ENCODE measurements at regions not wholly inside any gene's neighbourhood (a gene's known extent, or its start where the extent isn't known, plus 50 kb on each side); places are given as distances from the start of the nearest gene placed in this dataset.

DNA sequence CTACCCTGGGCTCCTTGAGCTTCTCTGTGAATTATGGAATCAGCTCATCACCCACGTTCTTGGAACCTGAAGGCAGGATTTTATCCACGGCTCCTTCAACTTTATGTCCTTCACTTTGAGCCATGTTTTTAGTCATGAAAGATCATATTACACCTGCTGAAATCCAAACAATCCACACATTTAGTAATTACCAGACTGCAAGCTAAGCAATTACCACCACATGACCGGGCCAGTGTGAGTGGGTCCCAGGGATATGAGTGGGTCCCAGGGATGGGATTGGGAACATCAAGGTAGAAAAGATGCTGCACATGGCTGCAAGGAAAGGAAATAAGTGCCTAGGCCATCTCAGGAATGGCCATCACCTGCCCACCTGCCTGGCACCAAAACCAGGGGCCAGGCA lies 140.3 kb upstream of the IQSEC1 start:
- TF ChIP-seq, protein P1, sequence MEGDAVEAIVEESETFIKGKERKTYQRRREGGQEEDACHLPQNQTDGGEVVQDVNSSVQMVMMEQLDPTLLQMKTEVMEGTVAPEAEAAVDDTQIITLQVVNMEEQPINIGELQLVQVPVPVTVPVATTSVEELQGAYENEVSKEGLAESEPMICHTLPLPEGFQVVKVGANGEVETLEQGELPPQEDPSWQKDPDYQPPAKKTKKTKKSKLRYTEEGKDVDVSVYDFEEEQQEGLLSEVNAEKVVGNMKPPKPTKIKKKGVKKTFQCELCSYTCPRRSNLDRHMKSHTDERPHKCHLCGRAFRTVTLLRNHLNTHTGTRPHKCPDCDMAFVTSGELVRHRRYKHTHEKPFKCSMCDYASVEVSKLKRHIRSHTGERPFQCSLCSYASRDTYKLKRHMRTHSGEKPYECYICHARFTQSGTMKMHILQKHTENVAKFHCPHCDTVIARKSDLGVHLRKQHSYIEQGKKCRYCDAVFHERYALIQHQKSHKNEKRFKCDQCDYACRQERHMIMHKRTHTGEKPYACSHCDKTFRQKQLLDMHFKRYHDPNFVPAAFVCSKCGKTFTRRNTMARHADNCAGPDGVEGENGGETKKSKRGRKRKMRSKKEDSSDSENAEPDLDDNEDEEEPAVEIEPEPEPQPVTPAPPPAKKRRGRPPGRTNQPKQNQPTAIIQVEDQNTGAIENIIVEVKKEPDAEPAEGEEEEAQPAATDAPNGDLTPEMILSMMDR (IDR thresholded peaks at IDR 0.05; ENCODE audit: insufficient read depth, low read length, severe bottlenecking): no peak
- DNase-seq (ENCODE audit: low read depth) (no peak), FAIRE-seq (no peak)
- H3K36me3 ChIP-seq (ENCODE audit: control insufficient read depth, insufficient read depth, low read length): no peaks in the 10 kb centered on the region
- H3K4me3 ChIP-seq (ENCODE audit: low read depth, low read length): no peak overlapping the region
- H3K27me3 ChIP-seq (ENCODE audit: control insufficient read depth, insufficient read depth, low read length): no peaks in the 10 kb centered on the region

DNA sequence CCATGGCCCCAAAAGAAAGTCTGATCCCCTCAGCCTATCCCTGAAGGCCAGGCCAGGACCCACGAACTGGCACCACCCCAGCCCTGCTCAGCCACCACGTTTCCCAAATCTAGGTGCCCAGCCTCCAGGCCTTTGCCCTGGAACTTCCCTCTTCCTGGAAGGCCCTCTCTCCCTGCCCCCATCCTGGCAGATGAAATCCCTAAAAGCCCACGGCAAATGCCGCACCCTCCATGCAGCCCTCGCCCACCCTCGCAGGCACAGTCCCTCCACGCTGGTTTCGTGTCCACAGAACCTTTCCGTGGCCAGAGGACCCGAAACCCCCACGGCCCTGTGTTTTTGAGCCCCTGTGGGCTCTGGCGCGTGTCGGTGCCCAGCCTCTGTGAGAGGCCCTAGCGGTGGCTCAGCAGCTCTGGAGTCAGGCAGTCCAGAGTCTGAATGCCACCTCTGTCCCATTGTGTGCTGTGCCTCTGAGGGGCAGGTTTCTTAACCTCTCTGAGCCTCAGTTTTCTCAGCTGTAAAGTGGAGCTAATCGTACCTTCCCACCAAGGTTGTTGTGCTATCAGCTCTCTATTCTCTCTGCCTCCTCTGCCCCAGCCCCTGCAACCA lies 138.5 kb upstream of the IQSEC1 start:
- DNase-seq (ENCODE audit: low read depth): no peak
- no peaks in the 10 kb centered on the region for H3K36me3 ChIP-seq (ENCODE audit: control insufficient read depth, insufficient read depth, low read length)
- no peaks in the 10 kb centered on the region for H3K27me3 ChIP-seq (ENCODE audit: control insufficient read depth, insufficient read depth, low read length)
- no peak for FAIRE-seq
- TF ChIP-seq, protein P1 (IDR thresholded peaks at IDR 0.05; ENCODE audit: insufficient read depth, low read length, severe bottlenecking): no peak
- no peak overlapping the region for H3K4me3 ChIP-seq (ENCODE audit: low read depth, low read length)

DNA sequence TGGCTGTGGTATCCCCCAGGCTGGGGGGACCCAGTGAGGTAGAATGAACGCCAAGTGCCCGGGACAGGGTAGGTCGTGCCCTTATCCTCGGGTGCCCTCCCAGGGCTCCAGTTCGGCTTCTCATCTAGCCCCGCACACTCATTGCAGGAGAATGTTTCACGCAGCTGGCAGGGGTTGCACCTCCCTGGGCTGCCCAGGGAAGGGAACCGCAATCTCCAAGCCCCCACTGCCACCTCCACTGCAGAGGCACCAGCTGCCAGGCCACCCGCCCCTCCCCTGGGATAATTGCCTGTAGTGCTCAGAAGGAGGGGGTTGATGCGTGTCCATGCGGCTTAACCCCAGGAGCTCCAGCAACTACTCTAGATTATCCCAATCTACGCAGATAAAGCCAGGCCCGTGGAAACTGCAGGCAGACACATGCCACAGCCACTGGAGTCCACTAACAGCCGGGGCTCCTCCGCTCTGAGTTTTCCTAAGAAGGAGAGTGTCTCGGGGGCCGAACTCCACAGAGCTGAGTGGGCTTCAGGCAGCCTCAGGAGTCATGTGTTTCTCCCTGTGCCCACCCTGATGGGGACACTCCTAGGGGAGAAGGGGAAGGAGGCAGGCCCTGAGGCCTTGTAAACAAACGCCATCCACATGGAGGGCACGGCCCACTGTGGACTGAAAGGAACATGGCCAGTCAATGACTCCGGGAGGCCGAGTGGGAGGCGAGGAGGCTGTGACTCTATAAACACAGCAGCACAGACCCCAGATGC lies 137.2 kb upstream of the IQSEC1 start:
- no peak overlapping the region for H3K4me3 ChIP-seq (ENCODE audit: low read depth, low read length)
- FAIRE-seq: no peak
- TF ChIP-seq, protein P1 (IDR thresholded peaks at IDR 0.05; ENCODE audit: insufficient read depth, low read length, severe bottlenecking): no peak
- DNase-seq (ENCODE audit: low read depth): no peak
- no peaks in the 10 kb centered on the region for H3K27me3 ChIP-seq (ENCODE audit: control insufficient read depth, insufficient read depth, low read length)
- no peaks in the 10 kb centered on the region for H3K36me3 ChIP-seq (ENCODE audit: control insufficient read depth, insufficient read depth, low read length)

DNA sequence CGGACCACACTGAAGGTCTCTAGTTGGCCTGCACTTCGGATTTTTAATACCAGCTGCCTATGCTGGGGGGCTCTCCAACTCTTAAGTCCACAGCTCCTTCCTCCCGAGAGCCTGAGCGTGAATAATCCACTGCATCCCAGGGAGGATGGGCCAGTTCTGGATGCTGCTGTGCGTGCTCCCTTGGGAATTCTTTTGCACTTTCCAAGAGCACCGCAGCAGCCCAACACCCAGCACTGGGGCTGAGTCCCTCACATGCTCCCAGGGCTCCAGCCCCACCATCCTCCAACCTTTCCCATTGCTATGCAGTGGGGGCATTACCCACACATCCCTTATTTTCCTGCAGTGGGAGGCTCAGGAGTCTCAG lies 136.4 kb upstream of the IQSEC1 start:
- H3K27me3 ChIP-seq (ENCODE audit: control insufficient read depth, insufficient read depth, low read length): no peaks in the 10 kb centered on the region
- no peaks in the 10 kb centered on the region for H3K36me3 ChIP-seq (ENCODE audit: control insufficient read depth, insufficient read depth, low read length)
- TF ChIP-seq, protein P1 (IDR thresholded peaks at IDR 0.05; ENCODE audit: insufficient read depth, low read length, severe bottlenecking): no peak
- FAIRE-seq (no peak), DNase-seq (ENCODE audit: low read depth) (no peak)
- H3K4me3 ChIP-seq (ENCODE audit: low read depth, low read length): no peak overlapping the region

DNA sequence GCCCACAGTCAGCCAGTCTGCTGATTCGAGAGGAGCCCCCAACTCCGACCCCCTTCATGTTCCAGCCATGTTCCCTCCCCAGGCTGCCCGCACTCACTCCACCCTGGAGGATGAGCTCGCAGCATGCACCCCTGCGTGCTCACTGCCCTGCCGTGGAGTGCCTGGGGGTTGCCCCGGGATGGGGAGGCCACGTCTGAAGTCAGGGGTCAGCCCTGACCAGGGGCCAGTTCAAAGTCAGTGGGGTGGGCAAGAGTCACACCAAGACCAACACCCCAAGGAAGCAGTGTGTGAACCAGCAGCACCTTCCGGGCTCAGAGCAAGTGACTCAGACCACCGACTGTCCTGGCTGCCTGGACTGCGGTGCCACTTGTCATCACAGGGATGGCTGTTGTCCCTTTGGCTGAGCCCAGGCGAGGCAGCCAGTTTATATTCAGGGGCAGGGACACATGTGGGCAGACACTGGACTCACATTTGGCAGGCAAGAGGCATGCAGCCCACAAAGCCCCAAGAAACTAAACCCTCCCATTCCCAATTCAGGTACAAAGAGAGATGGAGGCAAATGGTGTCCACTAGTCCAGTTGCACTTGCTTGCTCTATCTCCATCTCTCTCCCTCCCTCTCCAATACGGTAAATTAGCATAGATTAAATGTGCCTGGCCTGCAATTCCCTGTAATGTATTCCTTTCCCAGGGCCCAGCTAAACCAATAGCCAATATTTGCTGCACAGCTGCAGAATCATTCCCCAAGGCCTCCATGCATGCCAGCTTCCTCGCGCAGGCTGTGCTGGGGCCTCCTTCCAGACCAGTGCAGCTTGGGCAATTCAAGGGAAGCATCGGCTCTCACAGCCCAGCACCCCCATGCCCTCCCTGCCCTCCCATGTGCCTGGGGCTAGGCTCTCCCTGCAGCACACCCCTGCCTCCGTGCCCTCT lies 135.7 kb upstream of the IQSEC1 start:
- Histone ChIP-seq H3K27me3 (ENCODE audit: control insufficient read depth, insufficient read depth, low read length) (peaks cover 6% of the 10 kb centered on the region), H3K4me3 (ENCODE audit: low read depth, low read length) (no peak overlapping the region)
- TF ChIP-seq, protein P1 (IDR thresholded peaks at IDR 0.05; ENCODE audit: insufficient read depth, low read length, severe bottlenecking): no peak

More for the DNA sequence above, 135.7 kb upstream of the IQSEC1 start:
- H3K36me3 ChIP-seq (ENCODE audit: control insufficient read depth, insufficient read depth, low read length): no peaks in the 10 kb centered on the region
- FAIRE-seq (no peak), DNase-seq (ENCODE audit: low read depth) (no peak)
